ENCODE measurements at regions not wholly inside any gene's neighbourhood (a gene's known extent, or its start where the extent isn't known, plus 50 kb on each side); places are given as distances from the start of the nearest gene placed in this dataset.

DNA sequence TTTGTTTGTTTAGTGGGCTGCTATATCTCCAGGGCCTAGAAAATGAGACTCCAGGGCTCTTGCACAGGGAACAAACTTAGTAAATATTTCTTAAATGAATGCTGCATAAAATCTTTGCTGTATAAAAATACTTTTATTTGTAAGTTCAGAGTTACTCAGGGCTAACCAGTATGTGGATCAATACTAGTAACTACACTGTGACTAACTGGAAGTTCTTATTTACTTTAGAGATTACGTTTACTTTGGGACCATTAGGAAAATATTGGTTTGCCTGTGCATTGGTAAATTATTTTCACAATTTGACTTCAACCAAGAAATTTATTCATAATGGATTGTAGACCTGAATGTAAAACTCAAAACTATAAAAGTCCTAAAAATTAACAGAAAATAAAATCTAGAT lies 575.5 kb downstream of the RNF144A start:
- no peak overlapping the region for H3K4me3 ChIP-seq
- TF ChIP-seq POLR2A (IDR thresholded peaks at IDR 0.05): no peak
- no peak for TF ChIP-seq EP300 (IDR thresholded peaks at IDR 0.05)
- TF ChIP-seq, protein P1, sequence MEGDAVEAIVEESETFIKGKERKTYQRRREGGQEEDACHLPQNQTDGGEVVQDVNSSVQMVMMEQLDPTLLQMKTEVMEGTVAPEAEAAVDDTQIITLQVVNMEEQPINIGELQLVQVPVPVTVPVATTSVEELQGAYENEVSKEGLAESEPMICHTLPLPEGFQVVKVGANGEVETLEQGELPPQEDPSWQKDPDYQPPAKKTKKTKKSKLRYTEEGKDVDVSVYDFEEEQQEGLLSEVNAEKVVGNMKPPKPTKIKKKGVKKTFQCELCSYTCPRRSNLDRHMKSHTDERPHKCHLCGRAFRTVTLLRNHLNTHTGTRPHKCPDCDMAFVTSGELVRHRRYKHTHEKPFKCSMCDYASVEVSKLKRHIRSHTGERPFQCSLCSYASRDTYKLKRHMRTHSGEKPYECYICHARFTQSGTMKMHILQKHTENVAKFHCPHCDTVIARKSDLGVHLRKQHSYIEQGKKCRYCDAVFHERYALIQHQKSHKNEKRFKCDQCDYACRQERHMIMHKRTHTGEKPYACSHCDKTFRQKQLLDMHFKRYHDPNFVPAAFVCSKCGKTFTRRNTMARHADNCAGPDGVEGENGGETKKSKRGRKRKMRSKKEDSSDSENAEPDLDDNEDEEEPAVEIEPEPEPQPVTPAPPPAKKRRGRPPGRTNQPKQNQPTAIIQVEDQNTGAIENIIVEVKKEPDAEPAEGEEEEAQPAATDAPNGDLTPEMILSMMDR (IDR thresholded peaks at IDR 0.05): no peak
- no peak for TF ChIP-seq POLR2AphosphoS5 (IDR thresholded peaks at IDR 0.05)
- 52 to 73% (median 72%) methylated on average over 1 of the region's 1 CpG for WGBS, 5 donors
- peaks cover 0 to 10% (median 0%) of the 10 kb centered on the region in 4 donors for H3K9me3 ChIP-seq
- no peak overlapping the region for H3K27ac ChIP-seq
- H3K27me3 ChIP-seq: no peaks in the 10 kb centered on the region
- no peaks in the 10 kb centered on the region for H3K4me1 ChIP-seq
- DNase-seq: no peak
- intact Hi-C loops (cut with DNase I; ENCODE audit: low total_unique reads): no loop called here
- no peaks in the 10 kb centered on the region for H3K36me3 ChIP-seq

DNA sequence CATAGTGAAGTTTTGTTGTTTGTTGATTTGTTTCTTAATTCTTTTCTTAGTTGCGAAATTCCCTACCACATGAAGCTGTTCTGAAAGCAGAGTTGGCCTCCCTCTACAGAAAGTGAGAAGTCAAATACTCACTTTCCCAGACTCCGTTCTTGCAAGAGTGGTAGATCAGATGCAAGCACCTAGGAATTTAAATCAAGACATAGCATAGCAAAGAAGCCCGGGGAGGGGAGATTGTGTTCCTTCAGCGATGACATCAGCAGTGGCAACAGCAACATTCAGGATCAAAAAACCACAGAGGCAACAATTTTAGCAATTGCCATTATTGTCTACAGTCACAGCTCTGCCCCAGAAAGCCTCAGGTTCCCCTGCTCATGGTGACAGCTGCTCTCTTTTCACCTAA lies 580.0 kb downstream of the RNF144A start:
- Histone ChIP-seq H3K27ac (no peak overlapping the region), H3K36me3 (no peaks in the 10 kb centered on the region), H3K9me3 (peaks cover 0 to 10% (median 0%) of the 10 kb centered on the region in 4 donors), H3K4me3 (no peak overlapping the region), H3K27me3 (no peaks in the 10 kb centered on the region), H3K4me1 (no peaks in the 10 kb centered on the region)
- intact Hi-C loops (cut with DNase I; ENCODE audit: low total_unique reads): no loop called here
- no peak for DNase-seq
- 60 to 79% (median 73%) methylated on average over 4 of the region's 4 CpGs for WGBS, 5 donors
- TF ChIP-seq POLR2A (IDR thresholded peaks at IDR 0.05) (no peak), POLR2AphosphoS5 (IDR thresholded peaks at IDR 0.05) (no peak), EP300 (IDR thresholded peaks at IDR 0.05) (no peak)
- TF ChIP-seq, protein P1 (IDR thresholded peaks at IDR 0.05): no peak

- no peak overlapping the region for H3K27ac ChIP-seq
- no peaks in the 10 kb centered on the region for H3K4me1 ChIP-seq
- no peaks in the 10 kb centered on the region for H3K27me3 ChIP-seq
- TF ChIP-seq POLR2AphosphoS5 (IDR thresholded peaks at IDR 0.05): no peak
- TF ChIP-seq, protein P1 (IDR thresholded peaks at IDR 0.05): no peak
- no peak for TF ChIP-seq POLR2A (IDR thresholded peaks at IDR 0.05)
- TF ChIP-seq EP300 (IDR thresholded peaks at IDR 0.05): no peak
- peaks cover 0 to 10% (median 0%) of the 10 kb centered on the region in 4 donors for H3K9me3 ChIP-seq
- H3K36me3 ChIP-seq: no peaks in the 10 kb centered on the region
- H3K4me3 ChIP-seq: no peak overlapping the region
- 73 to 92% (median 84%) methylated on average over 2 of the region's 2 CpGs for WGBS, 5 donors
- DNase-seq: no peak
- intact Hi-C loops (cut with DNase I; ENCODE audit: low total_unique reads): no loop called here
These were observed 581.8 kb downstream of the RNF144A start for GRCh38 chr2:7499018-7499417.

- TF ChIP-seq, protein P1 (IDR thresholded peaks at IDR 0.05): no peak
- TF ChIP-seq EP300 (IDR thresholded peaks at IDR 0.05) (no peak), POLR2AphosphoS5 (IDR thresholded peaks at IDR 0.05) (no peak), POLR2A (IDR thresholded peaks at IDR 0.05) (no peak)
- Histone ChIP-seq H3K27me3 (no peaks in the 10 kb centered on the region), H3K4me1 (no peaks in the 10 kb centered on the region), H3K36me3 (no peaks in the 10 kb centered on the region), H3K27ac (no peak overlapping the region), H3K9me3 (no peaks in the 10 kb centered on the region), H3K4me3 (no peak overlapping the region)
- intact Hi-C loops (cut with DNase I; ENCODE audit: low total_unique reads): no loop called here
- DNase-seq: no peak
These were observed 585.1 kb downstream of the RNF144A start for GRCh38 chr2:7502336-7502735.
